ENCODE measurements at regions not wholly inside any gene's neighbourhood (a gene's known extent, or its start where the extent isn't known, plus 50 kb on each side); places are given as distances from the start of the nearest gene placed in this dataset.
"Not testable (repeated sequence)": the region's sequence is repeated elsewhere in the genome, so short reads cannot be mapped to it uniquely, and the experiment has no call there.

DNA sequence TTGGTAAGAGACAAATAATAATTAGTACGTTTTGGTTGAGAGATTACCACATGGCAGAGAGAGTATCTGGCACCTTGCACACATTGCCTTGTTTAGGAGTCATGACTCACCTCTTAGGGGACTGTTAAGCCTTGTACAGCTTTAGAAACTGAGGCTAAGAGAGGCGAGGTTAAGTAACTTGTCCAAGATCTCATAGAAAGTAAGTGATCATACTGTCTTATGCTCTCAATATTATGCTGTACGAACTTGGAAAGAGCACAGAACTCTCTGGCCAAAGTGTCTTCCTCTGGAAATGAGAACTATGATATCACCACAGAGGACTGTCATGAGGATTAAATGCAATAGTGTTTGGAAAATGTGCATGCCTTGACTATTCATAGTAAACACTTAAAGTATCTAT is 249.0 kb downstream of the UTRN start:
- no peak for DNase-seq (ENCODE audit: low spot score)

DNA sequence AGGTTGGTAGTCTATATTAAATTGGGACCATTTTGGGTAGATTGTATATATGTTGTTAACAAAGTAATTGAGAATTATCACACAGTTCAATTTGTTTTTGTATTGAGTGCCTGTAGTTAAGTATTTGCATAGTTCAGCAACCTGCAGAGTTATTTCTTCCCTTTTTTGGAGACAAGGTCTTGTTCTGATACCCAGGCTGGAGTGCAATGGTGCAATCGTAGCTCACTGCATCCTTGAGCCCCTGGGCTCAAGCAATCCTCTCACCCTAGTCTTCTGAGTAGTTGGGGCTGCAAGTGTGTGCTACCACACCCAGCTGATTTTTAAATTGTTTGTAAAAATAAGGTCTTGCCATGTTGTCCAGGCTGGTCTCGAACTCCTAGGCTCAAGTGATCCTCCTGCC is 250.5 kb downstream of the UTRN start:
- no peak for DNase-seq (ENCODE audit: low spot score)

DNA sequence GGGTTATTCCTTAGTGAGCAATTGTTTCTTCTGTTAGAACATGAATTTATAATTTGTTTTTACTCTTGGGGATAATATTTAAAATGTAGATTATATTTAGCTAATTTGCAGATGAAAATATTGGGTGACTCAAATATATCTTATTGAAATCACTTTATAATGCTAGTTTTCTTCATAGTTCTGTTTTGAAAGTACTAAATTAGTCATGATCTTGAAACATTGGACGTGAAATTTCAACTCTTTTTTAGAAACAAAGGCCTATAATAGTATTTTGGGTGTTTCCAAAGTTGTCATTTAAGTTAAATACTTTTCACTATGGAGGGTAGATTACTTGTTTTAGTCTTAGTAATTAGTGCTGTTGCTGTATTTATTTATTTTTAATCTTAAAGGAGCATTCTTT is 250.9 kb downstream of the UTRN start:
- DNase-seq (ENCODE audit: low spot score) = no peak

DNA sequence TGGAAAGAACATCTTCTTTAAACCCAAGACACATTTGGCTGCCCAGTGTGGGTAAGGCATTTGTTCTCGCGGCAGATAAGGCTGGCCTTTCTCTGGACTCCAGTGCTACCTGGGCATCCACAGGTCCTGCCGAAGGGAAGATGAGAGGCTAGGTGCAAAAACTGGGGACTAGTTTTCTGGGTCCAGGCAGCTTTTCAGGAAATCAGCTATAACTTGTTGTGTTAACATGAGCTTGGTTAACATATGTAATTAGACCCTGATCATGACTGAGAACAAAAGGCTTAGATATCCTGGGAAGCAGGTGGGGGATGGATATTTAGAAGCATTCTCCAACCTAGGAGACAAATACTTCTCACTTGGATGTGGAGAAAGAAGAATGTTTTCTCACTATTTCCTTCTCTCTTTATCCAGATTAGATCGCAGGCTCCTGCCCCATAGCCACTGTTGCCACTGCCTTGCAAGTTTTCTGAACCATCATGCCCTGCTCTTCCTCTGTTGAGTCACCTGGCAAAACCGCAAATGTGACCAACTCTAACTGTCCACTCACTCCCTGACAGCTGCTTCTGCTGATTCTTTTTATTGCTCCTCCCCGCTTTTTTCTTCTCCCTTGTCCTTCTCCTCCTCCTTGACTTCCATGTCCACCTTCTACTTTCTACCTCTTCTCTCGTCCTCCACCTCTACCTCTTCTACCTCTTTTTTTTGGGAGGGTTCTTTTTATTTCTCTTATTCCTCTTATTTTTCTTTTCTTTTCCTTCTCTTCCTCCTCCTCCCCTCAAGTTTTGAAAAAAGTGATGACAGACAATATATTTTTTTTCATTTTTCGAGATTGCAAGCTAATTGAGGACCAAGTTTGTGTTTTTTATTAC is 258.1 kb downstream of the UTRN start:
- DNase-seq (ENCODE audit: low spot score) = no peak

DNA sequence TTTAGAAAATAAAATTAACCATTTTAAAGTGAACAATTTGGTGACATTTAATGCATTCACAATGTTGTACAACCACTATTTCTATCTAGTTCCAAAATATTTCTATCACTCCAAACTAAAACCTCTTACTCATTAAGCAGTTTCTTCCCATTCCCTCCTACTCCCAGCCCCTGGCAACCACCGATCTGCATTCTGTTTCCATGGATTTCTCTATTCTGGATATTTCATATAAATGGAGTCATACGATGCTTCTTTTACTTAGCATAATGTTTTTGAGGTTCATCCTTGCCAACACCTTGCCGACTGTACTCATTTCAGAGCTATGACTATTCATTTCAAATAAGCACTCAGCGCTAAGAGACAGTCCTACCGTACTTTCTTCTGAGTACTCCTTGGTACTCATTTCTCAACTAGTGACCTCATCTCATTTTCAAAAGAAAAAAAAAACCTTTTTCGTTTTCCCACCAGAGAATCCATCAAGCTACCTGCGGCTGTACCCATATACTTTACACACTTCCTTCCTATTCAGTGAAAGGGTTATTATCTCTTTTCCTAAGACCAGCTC is 259.2 kb downstream of the UTRN start:
- no peak for DNase-seq (ENCODE audit: low spot score)

DNA sequence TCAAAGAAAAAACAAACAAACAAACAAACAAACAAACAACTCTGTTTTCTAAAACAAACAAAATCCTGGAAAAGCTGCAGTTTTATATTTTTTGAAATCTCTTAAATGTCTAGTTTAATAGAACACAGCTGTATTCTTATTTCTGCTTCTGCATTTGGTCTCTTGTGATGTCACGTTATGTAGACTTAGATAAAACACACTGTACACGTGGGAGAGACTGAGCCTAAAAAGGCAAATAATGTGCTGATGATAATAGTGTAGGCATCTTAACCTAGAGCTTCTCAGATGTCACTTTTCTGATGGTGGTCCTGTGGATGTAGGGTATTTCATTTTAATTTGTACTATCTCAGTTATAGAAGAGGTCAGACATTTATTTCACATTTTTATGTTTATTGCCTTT is 261.7 kb downstream of the UTRN start:
- no peak for DNase-seq (ENCODE audit: low spot score)

DNA sequence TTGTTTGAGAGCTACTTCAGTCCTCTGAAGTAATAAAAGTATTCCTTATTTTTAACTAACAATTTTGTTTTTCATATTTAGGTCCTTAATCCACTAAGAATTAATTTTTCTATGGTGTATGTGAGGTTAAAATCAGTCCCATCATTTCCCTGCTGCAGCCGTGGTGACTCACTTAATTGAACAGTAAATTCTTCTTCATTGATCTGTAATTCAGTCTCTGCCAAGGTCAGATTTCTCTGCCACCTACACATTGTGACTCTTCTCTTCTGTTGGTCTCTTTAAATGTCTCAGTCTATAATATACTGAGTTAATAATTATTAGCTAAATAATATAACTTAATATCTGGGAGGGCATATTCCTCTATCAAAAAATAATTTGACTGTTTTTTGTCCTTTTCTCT is 262.3 kb downstream of the UTRN start:
- no peak for DNase-seq (ENCODE audit: low spot score)

DNA sequence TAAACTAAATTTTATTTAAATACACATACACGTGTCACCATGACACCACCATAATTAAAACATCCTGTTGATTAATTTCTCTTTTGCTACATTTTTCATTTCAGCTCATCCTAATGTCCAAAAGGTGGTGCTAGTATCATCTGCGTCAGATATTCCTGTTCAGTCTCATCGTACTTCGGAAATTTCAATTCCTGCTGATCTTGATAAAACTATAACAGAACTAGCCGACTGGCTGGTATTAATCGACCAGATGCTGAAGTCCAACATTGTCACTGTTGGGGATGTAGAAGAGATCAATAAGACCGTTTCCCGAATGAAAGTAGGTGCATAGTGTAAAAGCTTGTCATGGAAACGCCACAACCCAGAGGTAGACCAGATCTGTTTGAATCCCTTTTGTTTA is 263.4 kb downstream of the UTRN start:
- no peak for DNase-seq (ENCODE audit: low spot score)

DNA sequence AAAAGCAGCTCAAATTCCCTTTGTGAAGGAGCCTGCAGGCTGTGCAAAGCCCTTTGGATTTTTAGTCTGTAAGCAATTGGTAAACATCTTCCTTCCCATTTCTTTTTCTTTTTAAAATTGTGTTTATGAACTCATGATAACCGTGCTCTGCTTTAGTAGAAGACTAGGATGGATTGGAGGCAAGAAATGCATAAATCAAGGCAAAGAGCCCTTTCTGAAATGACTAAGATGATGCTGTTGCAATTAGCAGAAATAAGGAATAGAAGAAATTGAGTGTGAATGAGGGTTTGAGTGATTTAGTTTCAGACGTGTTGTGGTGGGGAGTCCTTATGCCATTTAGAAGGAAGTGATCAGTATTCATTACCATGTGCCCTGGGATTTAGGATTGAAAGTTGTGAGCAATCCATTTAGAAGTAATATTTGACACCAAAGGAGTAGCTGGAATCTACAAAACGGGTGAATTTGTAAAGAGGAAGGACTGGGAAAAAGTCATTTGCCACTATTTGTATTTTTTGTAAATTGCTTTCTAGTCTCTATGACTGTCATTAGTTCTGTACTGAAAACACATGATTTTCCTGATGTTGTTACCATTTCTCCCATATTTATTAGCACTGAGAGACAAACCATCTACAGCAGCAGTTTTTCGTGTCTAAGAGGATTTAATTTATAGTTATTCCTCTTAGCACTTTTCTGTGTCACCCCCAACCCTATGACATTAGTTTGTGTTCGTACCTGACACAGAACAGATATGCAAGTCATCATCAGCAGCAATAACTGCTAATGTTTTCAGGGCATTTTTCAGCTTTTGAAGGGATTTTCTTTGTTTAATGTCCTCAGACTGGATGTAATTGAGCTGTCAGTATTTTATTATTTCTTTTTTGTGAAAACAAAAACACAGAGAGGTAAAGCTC is 265.0 kb downstream of the UTRN start:
- DNase-seq (ENCODE audit: low spot score) = no peak

DNA sequence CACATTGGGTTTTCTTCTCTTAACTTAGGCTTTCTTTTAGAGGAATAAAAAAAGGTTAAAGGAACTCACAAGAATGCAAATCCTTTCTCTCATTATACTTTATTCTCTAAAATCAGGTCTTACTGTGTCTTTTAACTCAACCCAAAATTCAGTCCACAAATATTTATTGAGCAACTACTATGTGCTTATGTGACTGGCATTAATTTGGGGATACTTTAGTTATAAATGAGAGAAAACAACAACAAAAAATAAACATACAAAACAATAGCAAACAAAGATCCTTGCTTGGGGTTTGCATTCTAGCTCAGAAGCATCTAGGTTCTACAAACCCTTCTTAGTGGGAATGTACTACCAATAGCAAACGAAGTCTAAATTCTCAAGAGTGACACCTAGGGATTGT is 266.2 kb downstream of the UTRN start:
- DNase-seq (ENCODE audit: low spot score) = no peak

DNA sequence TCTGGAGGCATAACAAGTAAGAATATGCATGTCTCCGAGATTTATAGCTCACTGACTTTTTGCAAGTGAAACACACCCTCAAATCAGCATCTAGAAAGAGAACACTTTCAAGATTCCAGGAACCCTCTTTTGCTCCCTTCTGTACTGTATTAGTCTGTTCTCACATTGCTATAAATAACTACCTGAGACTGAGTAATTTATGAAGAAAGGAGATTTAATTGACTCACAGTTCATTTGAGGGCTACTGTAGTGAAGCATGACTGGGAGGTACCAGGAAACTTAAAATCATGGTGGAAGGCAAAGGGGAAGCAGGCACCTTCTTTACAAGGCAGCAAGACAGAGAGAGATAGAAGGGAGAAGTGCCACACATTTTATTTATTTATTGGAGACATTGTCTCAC is 269.9 kb downstream of the UTRN start:
- no peak for DNase-seq (ENCODE audit: low spot score)

DNA sequence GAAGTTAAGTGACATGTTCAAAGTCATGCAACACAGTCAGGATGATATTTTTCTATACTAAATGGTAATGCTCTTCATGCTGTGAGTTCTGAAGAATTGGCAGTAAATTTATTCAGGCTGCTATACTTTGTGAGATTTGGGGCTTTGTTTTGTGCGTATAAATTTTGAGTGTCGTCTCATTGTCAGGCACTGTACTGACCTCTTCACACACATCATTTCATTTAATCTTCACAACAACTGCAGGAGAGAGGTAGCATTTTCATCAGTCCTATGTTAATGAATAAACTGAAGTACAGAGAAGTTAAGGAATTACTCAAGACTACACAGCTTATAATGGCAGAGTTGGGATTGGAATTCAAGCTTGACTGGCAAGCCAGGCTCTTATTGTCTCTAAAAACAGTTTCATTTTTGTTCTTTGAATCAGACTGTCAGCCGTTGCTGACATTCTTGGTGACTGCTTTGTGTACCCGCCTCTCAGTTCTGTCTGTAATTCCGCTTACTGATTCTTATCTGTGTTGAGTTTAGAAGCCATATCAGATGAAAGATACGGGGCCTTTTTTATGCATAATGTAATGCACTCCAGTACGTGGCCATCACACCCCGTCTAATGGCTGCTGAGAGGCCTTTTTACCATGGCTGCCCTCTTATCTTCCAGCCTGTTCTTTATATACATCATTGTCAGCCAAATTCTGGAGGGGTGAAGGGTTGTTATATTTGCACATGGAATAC is 274.9 kb downstream of the UTRN start:
- DNase-seq (ENCODE audit: low spot score) = peak; percentile 9

DNA sequence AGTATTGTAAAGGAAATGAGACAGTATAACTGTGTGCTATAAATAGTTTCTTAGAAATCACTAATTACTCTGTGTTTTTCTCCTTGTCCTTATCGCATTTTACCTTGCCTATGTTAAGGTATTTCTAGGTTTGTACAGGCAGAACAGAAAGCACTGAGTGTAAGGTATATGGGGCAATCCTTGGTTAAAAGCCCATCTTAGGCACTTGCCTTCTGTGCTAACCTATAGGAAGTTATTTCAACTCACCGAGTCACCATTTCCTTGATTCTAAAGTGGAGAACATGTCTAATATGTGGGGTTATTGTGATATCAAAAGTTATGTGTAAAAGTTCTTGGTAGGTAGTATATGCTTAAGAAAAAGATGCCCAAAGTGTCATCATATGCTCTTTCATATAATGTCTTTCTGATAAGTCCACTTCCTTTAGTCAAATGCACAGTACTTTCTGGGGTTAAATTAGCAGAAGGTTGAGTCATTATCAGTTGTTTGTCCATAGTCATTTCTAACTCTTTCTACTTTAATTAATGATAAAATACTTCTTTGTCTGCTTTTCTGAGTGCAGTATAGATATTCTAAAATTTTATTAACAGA is 276.4 kb downstream of the UTRN start:
- DNase-seq (ENCODE audit: low spot score) = no peak

DNA sequence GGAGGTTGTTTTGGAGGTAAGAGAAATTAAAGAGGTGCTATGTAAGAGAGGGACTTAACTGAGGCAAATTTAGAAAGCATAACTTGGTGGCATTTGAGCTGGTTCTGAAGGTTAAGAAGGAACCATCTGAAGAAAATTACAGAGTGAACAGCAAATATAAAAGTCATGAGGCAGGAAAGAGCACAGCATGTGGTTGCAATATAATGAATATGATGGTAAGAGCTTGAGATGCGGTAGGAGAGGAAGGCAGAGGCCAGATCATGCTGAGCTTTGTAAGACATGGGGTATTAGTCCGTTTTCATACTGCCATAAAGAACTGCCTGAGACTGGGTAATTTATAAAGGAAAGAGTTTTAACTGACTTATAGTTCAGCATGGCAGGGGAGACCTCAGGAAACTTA is 279.1 kb downstream of the UTRN start:
- no peak for DNase-seq (ENCODE audit: low spot score)

DNA sequence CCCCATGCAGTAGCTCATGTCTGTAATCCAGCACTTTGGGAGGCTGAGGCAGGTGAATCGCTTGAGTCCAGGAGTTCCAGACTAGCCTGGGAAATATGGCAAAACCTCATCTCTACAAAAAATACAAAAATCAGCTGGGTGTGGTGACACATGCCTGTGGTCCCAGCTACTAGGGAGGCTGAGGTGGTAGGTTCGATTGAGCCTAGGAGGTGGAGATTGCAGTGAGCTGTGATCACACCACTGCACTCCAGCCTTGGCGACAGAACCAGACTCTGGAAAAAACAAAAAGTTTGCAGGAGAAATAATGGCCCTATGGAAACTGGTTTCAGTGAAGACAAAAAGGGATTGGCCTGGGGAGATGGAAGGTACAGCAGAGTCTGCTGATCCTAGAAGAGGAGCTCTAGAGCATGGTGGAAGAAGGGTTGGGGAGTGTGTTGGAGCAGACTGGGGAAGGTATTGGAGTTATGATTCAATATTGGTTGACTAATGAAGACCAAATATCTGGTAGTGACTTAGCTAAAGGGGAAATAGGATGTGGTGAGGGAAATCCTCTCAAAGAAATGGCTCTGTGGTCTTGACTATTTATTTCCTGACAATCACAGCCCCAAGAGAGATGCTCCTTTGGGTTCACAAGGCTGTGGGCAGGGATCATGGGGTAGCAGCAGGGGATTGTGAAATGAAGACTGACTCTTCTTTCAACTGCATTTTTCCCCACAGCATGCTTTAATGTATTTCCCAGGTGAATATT is 281.9 kb downstream of the UTRN start:
- DNase-seq (ENCODE audit: low spot score) = no peak

DNA sequence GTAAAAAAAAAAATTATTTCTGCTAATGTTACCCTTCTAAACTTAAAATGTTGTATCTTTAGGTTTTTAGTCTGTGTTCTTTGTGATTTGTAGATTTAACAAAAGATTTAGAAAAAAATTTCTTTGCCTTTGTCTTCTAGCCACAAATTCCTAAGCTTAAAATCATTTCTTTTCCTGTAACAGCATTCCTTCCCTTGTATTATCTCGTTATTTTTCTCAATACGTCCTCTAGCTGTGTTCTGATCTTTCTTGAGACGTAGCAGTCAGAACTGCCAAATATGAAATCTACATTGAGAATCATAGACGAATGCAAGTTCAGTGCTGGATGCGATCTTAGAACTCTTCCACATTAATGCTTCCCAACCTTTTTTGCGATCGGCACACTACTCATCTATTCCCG is 283.1 kb downstream of the UTRN start:
- DNase-seq (ENCODE audit: low spot score) = no peak

DNA sequence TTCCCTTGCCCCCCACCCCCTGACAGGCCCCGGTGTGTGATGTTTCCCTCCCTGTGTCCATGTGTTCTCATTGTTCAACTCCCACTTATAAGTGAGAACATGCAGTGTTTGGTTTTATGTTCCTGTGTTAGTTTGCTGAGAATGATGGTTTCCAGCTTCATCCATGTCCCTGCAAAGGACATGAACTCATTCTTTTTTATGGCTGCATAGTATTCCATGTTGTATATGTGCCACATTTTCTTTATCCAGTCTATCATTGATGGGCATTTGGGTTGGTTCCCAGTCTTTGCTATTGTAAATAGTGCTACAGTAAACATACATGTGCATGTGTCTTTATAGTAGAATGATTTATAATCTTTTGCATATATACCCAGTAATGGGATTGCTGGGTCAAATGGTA is 287.4 kb downstream of the UTRN start:
- not testable (repeated sequence) for DNase-seq (ENCODE audit: low spot score)

DNA sequence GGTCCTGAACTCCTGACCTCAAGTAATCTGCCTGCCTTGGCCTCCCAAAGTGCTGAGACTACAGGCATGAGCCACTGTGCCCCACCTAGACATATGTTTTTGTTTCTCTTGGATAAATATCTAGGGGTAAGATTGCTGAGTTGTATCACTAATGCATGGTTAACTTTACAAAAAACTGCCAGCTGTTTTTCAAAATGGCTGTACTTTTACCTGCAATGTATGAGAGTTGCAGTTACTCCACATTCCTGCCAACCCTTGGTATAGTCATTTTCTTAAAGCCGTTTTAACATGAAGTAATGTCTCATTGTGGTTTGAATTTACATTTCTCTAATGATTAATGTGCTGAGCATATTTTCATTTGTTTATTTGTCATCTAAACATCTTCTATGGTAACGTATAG is 289.7 kb downstream of the UTRN start:
- no peak for DNase-seq (ENCODE audit: low spot score)

DNA sequence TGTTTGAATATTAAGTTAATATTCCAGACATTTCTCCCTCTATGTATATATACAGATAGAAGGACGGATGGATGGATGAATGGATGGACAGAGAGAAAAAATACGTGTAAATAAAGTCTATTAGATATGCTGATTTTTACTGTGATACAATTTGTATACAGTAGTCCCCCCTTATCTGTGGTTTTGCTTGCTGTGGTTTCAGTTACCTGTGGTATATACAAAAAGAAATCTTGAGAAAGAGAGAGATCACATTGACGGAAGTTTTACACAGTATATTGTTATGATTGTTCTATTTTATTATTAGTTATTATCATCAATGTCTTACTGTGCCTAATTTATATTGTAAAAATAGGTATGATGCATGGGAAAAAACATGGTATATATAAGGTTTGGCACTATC is 290.2 kb downstream of the UTRN start:
- no peak for DNase-seq (ENCODE audit: low spot score)

DNA sequence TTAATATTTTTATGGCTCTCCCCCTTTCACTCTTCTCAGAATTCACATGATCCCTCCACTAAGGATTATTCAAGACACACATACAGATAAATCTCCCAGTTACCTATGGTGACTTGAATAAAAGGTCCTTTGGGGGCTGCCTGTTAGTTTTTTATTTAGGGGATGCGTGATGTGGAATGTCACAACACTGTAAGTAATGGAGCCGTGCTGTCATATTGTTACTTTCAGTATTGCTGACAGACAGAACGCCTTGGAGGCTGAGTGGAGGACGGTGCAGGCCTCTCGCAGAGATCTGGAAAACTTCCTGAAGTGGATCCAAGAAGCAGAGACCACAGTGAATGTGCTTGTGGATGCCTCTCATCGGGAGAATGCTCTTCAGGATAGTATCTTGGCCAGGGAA is 291.7 kb downstream of the UTRN start:
- DNase-seq (ENCODE audit: low spot score) = no peak

All from COLO829 (cell line).